ENCODE measurements at regions not wholly inside any gene's neighbourhood (a gene's known extent, or its start where the extent isn't known, plus 50 kb on each side); places are given as distances from the start of the nearest gene placed in this dataset.

- ChIA-PET POLR2A (interaction anchor here (0.6 to 2.3 kb wide), 13 partner anchors 19 to 365 kb away, joined by 3 to 6 read pairs (median 3); no protein-coding TSS in a partner anchor), CTCF (interaction anchor here (0.6 to 3.4 kb wide), 12 partner anchors 9 to 346 kb away, joined by 3 to 23 read pairs (median 4); no protein-coding TSS in a partner anchor)
- H3K4me3 Mint-ChIP-seq, result peak overlapping the region; percentile 27
- TF ChIP-seq CTCF (IDR thresholded peaks at IDR 0.05), result no peak
- no peak for ATAC-seq
- H3K9me3 Mint-ChIP-seq, result no peaks in the 10 kb centered on the region
- intact Hi-C loops (cut with micrococcal nuclease), result loop anchor here (5.0 to 10.0 kb wide), 3 partner anchors 113 to 549 kb away; no protein-coding TSS in a partner anchor
- H3K36me3 Mint-ChIP-seq (ENCODE audit: low read depth), result peaks cover 3% of the 10 kb centered on the region
- no peak for DNase-seq
- peaks cover 63% of the 10 kb centered on the region for H3K4me1 Mint-ChIP-seq (ENCODE audit: low read depth)
- peak overlapping the region; percentile 81 for H3K27ac Mint-ChIP-seq
- H3K27me3 Mint-ChIP-seq, result no peaks in the 10 kb centered on the region
These were observed 302.0 kb downstream of the ETS1 start for GRCh38 chr11:128285321-128285720.

GRCh38 chr11:128284634-128285033 is 302.7 kb downstream of the ETS1 start:
- no peak for TF ChIP-seq CTCF (IDR thresholded peaks at IDR 0.05)
- ChIA-PET POLR2A (interaction anchor here (0.6 to 2.3 kb wide), 9 partner anchors 20 to 241 kb away, joined by 3 to 6 read pairs (median 4); no protein-coding TSS in a partner anchor), CTCF (interaction anchor here (1.1 to 3.4 kb wide), 12 partner anchors 14 to 347 kb away, joined by 3 to 23 read pairs (median 4); no protein-coding TSS in a partner anchor)
- H3K36me3 Mint-ChIP-seq (ENCODE audit: low read depth), result peaks cover 3% of the 10 kb centered on the region
- ATAC-seq (peak; percentile 43), DNase-seq (peak; percentile 50)
- peak overlapping the region; percentile 27 for H3K4me3 Mint-ChIP-seq
- intact Hi-C loops (cut with micrococcal nuclease), result loop anchor here (5.0 to 10.0 kb wide), 3 partner anchors 112 to 550 kb away; no protein-coding TSS in a partner anchor
- peaks cover 2% of the 10 kb centered on the region for H3K27me3 Mint-ChIP-seq
- peak overlapping the region; percentile 81 for H3K27ac Mint-ChIP-seq
- peaks cover 60% of the 10 kb centered on the region for H3K4me1 Mint-ChIP-seq (ENCODE audit: low read depth)
- no peaks in the 10 kb centered on the region for H3K9me3 Mint-ChIP-seq

- CTCF ChIA-PET, result interaction anchor here (0.9 to 3.4 kb wide), 15 partner anchors 9 to 348 kb away, joined by 3 to 23 read pairs (median 4); no protein-coding TSS in a partner anchor
- POLR2A ChIA-PET, result interaction anchor here (2.2 to 2.3 kb wide), 2 partner anchors 50 to 92 kb away, joined by 5 to 6 read pairs; no protein-coding TSS in a partner anchor
- no peak for ATAC-seq
- Mint-ChIP-seq H3K4me3 (no peak overlapping the region), H3K27me3 (peaks cover 2% of the 10 kb centered on the region), H3K4me1 (ENCODE audit: low read depth) (peaks cover 48% of the 10 kb centered on the region), H3K9me3 (no peaks in the 10 kb centered on the region), H3K27ac (no peak overlapping the region), H3K36me3 (ENCODE audit: low read depth) (peaks cover 3% of the 10 kb centered on the region)
- intact Hi-C loops (cut with micrococcal nuclease), result loop anchor here (10.0 kb wide), 1 partner anchor 551 kb away; no protein-coding TSS in a partner anchor
- no peak for DNase-seq
- TF ChIP-seq CTCF (IDR thresholded peaks at IDR 0.05), result no peak
These were observed 303.9 kb downstream of the ETS1 start for GRCh38 chr11:128283451-128283850.

DNA sequence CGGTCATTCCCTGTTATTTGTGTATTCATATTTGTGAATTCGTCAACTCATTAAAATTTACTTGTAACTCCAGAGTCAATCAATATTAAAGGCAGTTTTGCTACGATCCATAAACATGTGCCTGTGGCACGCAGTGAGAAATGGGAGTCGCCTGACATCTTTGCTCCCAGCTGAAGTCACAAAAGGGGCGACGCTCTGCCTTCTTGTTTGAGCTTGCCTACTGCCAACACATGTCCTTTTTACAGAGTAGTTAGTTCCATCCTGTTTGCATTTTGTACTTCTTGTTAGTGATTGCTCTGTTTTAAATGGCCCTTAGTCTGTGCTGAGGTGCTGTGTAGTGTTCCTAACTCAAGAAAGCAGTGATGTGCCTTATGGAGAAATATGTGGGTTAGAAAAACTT is 305.3 kb downstream of the ETS1 start:
- ATAC-seq (no peak), DNase-seq (no peak)
- no peak for TF ChIP-seq CTCF (IDR thresholded peaks at IDR 0.05)
- Mint-ChIP-seq H3K4me3 (no peak overlapping the region), H3K4me1 (ENCODE audit: low read depth) (peaks cover 35% of the 10 kb centered on the region), H3K27me3 (peaks cover 2% of the 10 kb centered on the region), H3K27ac (no peak overlapping the region), H3K36me3 (ENCODE audit: low read depth) (no peaks in the 10 kb centered on the region), H3K9me3 (no peaks in the 10 kb centered on the region)
- POLR2A ChIA-PET, result interaction anchor here (0.7 to 2.3 kb wide), 4 partner anchors 41 to 237 kb away, joined by 3 to 6 read pairs (median 4); no protein-coding TSS in a partner anchor
- CTCF ChIA-PET, result interaction anchor here (0.6 to 1.3 kb wide), 2 partner anchors 106 to 350 kb away, joined by 3 read pairs; no protein-coding TSS in a partner anchor
- intact Hi-C loops (cut with micrococcal nuclease), result loop anchor here (10.0 kb wide), 1 partner anchor 553 kb away; no protein-coding TSS in a partner anchor

GRCh38 chr11:128279866-128280265 is 307.5 kb downstream of the ETS1 start:
- CTCF ChIA-PET, result interaction anchor here (1.0 to 1.5 kb wide), 6 partner anchors 9 to 551 kb away, joined by 3 to 8 read pairs (median 4); no protein-coding TSS in a partner anchor
- peaks cover 2% of the 10 kb centered on the region for H3K27me3 Mint-ChIP-seq
- DNase-seq (no peak), ATAC-seq (no peak)
- no peak overlapping the region for H3K4me3 Mint-ChIP-seq
- intact Hi-C loops (cut with micrococcal nuclease), result loop anchor here (10.0 kb wide), 1 partner anchor 555 kb away; no protein-coding TSS in a partner anchor
- POLR2A ChIA-PET, result interaction anchor here (0.6 kb wide), 1 partner anchor 26 kb away, joined by 6 read pairs; no protein-coding TSS in a partner anchor
- no peaks in the 10 kb centered on the region for H3K36me3 Mint-ChIP-seq (ENCODE audit: low read depth)
- H3K4me1 Mint-ChIP-seq (ENCODE audit: low read depth), result peaks cover 13% of the 10 kb centered on the region
- no peak overlapping the region for H3K27ac Mint-ChIP-seq
- H3K9me3 Mint-ChIP-seq, result no peaks in the 10 kb centered on the region
- TF ChIP-seq CTCF (IDR thresholded peaks at IDR 0.05), result no peak
